Lower leg skin (tissue), 4 donors: ENCODE measurements at regions not wholly inside any gene's neighbourhood (a gene's known extent, or its start where the extent isn't known, plus 50 kb on each side); places are given as distances from the start of the nearest gene placed in this dataset.

Experiments
- DNase-seq, 2 donors: peaks; one replicate each; pipeline ENCODE4 v3.0.0-alpha.2; 2019; ENCODE audit warnings: low spot score in 2 of 2
- H3K4me3 ChIP-seq: fragments of 200-600 bp; sonication (generic); 2 replicates; pipeline ENCODE4 v1.5.1; 2017; ENCODE audit warnings: mild to moderate bottlenecking, low read depth; ENCODE audit not compliant: poor library complexity, severe bottlenecking
- POLR2A ChIP-seq, 2 donors: fragments of 450-650 bp; IDR thresholded peaks; one replicate each; pipeline ENCODE4 v1.6.1; 2016 to 2017; ENCODE audit warnings: antibody characterized with exemption in 2 of 2, mild to moderate bottlenecking in 1 of 2, moderate library complexity in 1 of 2
- WGBS, 2 donors: methylation state at CpG; one replicate each; pipeline ENCODE4 v1.1.5; 2018; 5-methylcytosine and 5-hydroxymethylcytosine counted together
- intact Hi-C: fragments of 100-400 bp; cut with DNase I; formaldehyde crosslinking; loops from one replicate; pipeline ENCODE4 v1.15.0; 2023; ENCODE audit warnings: low total_unique reads
- TF ChIP-seq, protein P1 (sequence below), 3 donors: fragments of 450-650 bp; IDR thresholded peaks; one replicate each; pipeline ENCODE4 v1.5.1; 2016; ENCODE audit warnings: antibody characterized with exemption in 3 of 3, mild to moderate bottlenecking in 3 of 3, moderate library complexity in 2 of 3

GRCh38 chr3:84077479-84077878 lies 881.3 kb upstream of the CADM2 start:
- intact Hi-C loops, result no loop called here
- WGBS, 2 donors, result 64 to 68% methylated on average over 3 of the region's 3 CpGs
- no peak overlapping the region for H3K4me3 ChIP-seq
- no peak for DNase-seq
- TF ChIP-seq, protein P1, sequence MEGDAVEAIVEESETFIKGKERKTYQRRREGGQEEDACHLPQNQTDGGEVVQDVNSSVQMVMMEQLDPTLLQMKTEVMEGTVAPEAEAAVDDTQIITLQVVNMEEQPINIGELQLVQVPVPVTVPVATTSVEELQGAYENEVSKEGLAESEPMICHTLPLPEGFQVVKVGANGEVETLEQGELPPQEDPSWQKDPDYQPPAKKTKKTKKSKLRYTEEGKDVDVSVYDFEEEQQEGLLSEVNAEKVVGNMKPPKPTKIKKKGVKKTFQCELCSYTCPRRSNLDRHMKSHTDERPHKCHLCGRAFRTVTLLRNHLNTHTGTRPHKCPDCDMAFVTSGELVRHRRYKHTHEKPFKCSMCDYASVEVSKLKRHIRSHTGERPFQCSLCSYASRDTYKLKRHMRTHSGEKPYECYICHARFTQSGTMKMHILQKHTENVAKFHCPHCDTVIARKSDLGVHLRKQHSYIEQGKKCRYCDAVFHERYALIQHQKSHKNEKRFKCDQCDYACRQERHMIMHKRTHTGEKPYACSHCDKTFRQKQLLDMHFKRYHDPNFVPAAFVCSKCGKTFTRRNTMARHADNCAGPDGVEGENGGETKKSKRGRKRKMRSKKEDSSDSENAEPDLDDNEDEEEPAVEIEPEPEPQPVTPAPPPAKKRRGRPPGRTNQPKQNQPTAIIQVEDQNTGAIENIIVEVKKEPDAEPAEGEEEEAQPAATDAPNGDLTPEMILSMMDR (IDR thresholded peaks at IDR 0.05), result no peak
- TF ChIP-seq POLR2A (IDR thresholded peaks at IDR 0.05), result no peak

DNA sequence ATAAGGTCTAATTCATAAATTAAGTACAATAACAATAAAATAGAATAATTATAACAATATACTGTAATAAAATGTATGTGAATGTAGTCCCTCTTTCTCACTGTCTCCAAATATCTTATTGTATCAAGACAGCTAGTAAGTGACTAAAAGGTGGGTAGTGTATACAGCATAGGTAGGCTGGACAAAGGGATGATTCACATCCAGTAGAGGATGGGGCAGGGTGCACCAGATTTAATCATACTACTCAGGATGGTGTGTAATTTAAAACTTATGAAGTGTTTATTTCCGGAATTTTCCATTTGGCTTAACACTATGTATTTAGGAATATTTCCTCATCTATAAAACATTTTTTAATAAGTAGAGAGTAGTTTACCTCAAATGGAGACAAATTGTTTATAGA lies 876.1 kb upstream of the CADM2 start:
- intact Hi-C loops, result no loop called here
- TF ChIP-seq POLR2A (IDR thresholded peaks at IDR 0.05), result no peak
- TF ChIP-seq, protein P1 (IDR thresholded peaks at IDR 0.05), result no peak
- 86 to 93% methylated on average over 1 of the region's 1 CpG for WGBS, 2 donors
- no peak for DNase-seq
- H3K4me3 ChIP-seq, result no peak overlapping the region

DNA sequence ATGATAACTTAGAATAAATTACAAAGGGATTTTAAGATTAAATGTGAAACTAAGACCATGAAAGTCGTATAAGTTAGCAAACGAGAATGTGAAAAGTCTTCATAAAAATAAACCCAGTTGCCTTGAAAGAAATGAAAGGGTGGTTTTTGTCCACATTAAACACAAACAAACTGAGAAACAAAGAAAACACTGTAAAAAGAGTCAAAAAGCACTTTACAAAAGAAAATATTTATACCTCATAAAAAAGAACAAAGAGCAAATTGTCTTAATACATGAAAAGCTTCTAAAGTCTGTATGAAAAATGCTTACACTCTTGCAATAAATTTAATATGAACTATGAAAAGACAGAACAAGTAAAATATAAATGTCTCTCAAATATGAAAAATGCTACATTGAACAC lies 865.9 kb upstream of the CADM2 start:
- H3K4me3 ChIP-seq, result no peak overlapping the region
- 73 to 78% methylated on average over 2 of the region's 2 CpGs for WGBS, 2 donors
- intact Hi-C loops, result no loop called here
- DNase-seq, result no peak
- TF ChIP-seq POLR2A (IDR thresholded peaks at IDR 0.05), result no peak
- TF ChIP-seq, protein P1 (IDR thresholded peaks at IDR 0.05), result no peak

DNA sequence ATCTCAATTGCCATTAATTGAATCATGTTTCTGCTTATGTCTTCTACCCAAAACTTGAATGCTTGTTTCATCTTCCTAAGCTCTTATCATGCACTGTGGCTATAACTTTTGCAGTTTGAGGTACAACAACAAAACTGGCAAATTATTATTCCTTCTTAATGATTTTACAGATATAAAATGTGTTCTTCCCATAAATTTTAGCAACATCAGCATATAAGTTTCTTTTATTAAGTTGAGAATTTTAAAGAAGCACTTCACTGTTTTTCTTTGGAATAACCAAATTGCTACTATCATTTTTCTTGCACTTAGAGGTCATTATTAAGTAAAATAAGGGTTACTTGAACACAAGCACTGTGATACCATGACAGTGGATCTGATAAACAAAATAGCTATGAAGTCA lies 862.6 kb upstream of the CADM2 start:
- DNase-seq, result no peak
- intact Hi-C loops, result no loop called here
- no peak overlapping the region for H3K4me3 ChIP-seq
- TF ChIP-seq POLR2A (IDR thresholded peaks at IDR 0.05), result no peak
- TF ChIP-seq, protein P1 (IDR thresholded peaks at IDR 0.05), result no peak

DNA sequence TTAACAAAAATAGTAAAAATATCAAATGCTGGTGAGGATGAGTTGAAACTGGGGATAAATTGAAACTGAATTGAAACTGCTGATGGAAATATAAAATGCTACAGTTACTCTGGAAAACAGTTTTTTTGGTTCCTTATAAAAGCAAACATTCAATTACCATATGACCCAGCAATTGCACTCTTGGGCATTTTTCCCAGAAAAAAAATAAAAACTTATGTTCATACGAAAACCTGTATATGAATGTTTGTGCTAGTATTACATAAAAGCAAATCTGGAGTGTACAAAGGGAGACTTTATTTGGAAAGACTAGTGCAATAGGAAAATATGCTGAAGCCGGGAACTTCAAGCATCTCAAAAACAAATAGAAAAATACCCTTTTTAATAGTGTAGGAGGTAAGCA lies 857.9 kb upstream of the CADM2 start:
- intact Hi-C loops, result no loop called here
- no peak for DNase-seq
- TF ChIP-seq POLR2A (IDR thresholded peaks at IDR 0.05), result no peak
- TF ChIP-seq, protein P1 (IDR thresholded peaks at IDR 0.05), result no peak
- no peak overlapping the region for H3K4me3 ChIP-seq
- 47 to 48% methylated on average over 2 of the region's 2 CpGs for WGBS, 2 donors

GRCh38 chr3:84108442-84108971 lies 850.3 kb upstream of the CADM2 start:
- intact Hi-C loops, result no loop called here
- 18 to 30% methylated on average over 4 of the region's 4 CpGs for WGBS, 2 donors
- TF ChIP-seq, protein P1 (IDR thresholded peaks at IDR 0.05), result no peak
- no peak for TF ChIP-seq POLR2A (IDR thresholded peaks at IDR 0.05)
- DNase-seq, result no peak
- no peak overlapping the region for H3K4me3 ChIP-seq
